DOHH2 (cell line): ENCODE measurements at regions not wholly inside any gene's neighbourhood (a gene's known extent, or its start where the extent isn't known, plus 50 kb on each side); places are given as distances from the start of the nearest gene placed in this dataset.
"Not testable (repeated sequence)": the region's sequence is repeated elsewhere in the genome, so short reads cannot be mapped to it uniquely, and the experiment has no call there.

Source experiments
- H3F3A ChIP-seq: fragments of 200-600 bp; sonication (generic), shearing (Covaris generic); 2 replicates; pipeline ENCODE4 v1.6.0; 2016; ENCODE audit warnings: antibody characterized with exemption, mild to moderate bottlenecking; ENCODE audit not compliant: control insufficient read depth, insufficient read depth
- H3K27ac ChIP-seq: fragments of 200-600 bp; sonication (generic); 2 replicates; pipeline ENCODE4 v1.5.1; 2014; ENCODE audit warnings: low read depth, mild to moderate bottlenecking, low read length, moderate library complexity
- H3K27me3 ChIP-seq: fragments of 200-600 bp; sonication (generic); 2 replicates; pipeline ENCODE4 v1.6.1; 2014; ENCODE audit warnings: mild to moderate bottlenecking, low read length, mixed read lengths; ENCODE audit not compliant: control insufficient read depth
- H3K36me3 ChIP-seq: fragments of 200-600 bp; sonication (generic); 2 replicates; pipeline ENCODE4 v1.6.1; 2014; ENCODE audit warnings: mild to moderate bottlenecking, low read length, moderate library complexity, mixed read lengths; ENCODE audit not compliant: control insufficient read depth
- H3K4me1 ChIP-seq: fragments of 200-600 bp; sonication (generic); 2 replicates; pipeline ENCODE4 v1.6.1; 2014; ENCODE audit warnings: mild to moderate bottlenecking, low read length, mixed read lengths; ENCODE audit not compliant: control insufficient read depth
- H3K4me2 ChIP-seq: fragments of 200-600 bp; sonication (generic); 2 replicates; pipeline ENCODE4 v1.6.0; 2014; ENCODE audit warnings: mild to moderate bottlenecking, low read length, moderate library complexity
- H3K4me3 ChIP-seq: fragments of 200-600 bp; sonication (generic); 2 replicates; pipeline ENCODE4 v1.5.1; 2014; ENCODE audit warnings: mild to moderate bottlenecking, low read length, mixed read lengths
- H3K79me2 ChIP-seq: fragments of 200-600 bp; sonication (generic); 2 replicates; pipeline ENCODE4 v1.6.1; 2014; ENCODE audit warnings: mild to moderate bottlenecking, low read length, mixed read lengths; ENCODE audit not compliant: control insufficient read depth
- H3K9me2 ChIP-seq: fragments of 200-600 bp; sonication (generic); replicated peaks from 2 replicates; pipeline ENCODE4 v1.6.1; 2014; ENCODE audit warnings: mild to moderate bottlenecking, low read length, mixed read lengths; ENCODE audit not compliant: control insufficient read depth
- H3K9me3 ChIP-seq: fragments of 200-600 bp; sonication (generic); 2 replicates; pipeline ENCODE4 v1.6.1; 2014; ENCODE audit warnings: antibody characterized with exemption, low read length, mixed read lengths; ENCODE audit not compliant: control insufficient read depth, insufficient read depth
- H4K20me1 ChIP-seq: fragments of 200-600 bp; sonication (generic); 2 replicates; pipeline ENCODE4 v1.6.0; 2014; ENCODE audit warnings: low read depth, mild to moderate bottlenecking, antibody characterized with exemption, low read length, moderate library complexity; ENCODE audit not compliant: control insufficient read depth, insufficient read depth
- CTCF ChIP-seq: fragments of 200-600 bp; sonication (generic); IDR thresholded peaks from one replicate; pipeline ENCODE4 v1.5.1; 2014; ENCODE audit warnings: antibody characterized with exemption, mild to moderate bottlenecking, low read depth, low read length; ENCODE audit not compliant: poor library complexity, severe bottlenecking
- EZH2phosphoT487 ChIP-seq: fragments of 200-600 bp; sonication (generic); IDR thresholded peaks from 2 replicates; pipeline ENCODE4 v1.6.1; 2017; ENCODE audit warnings: borderline replicate concordance, mild to moderate bottlenecking, antibody characterized with exemption, low read length, moderate library complexity, mixed read lengths

- H3F3A ChIP-seq: no peaks in the 10 kb centered on the region
- H3K27me3 ChIP-seq: no peaks in the 10 kb centered on the region
- no peak for TF ChIP-seq EZH2phosphoT487
- H3K9me3 ChIP-seq: no peaks in the 10 kb centered on the region
- H3K36me3 ChIP-seq: no peaks in the 10 kb centered on the region
- H3K79me2 ChIP-seq: no peaks in the 10 kb centered on the region
- no peak overlapping the region for H3K4me3 ChIP-seq
- H3K4me2 ChIP-seq: no peak overlapping the region
- H3K27ac ChIP-seq: no peak overlapping the region
- H4K20me1 ChIP-seq: no peaks in the 10 kb centered on the region
- no peaks in the 10 kb centered on the region for H3K9me2 ChIP-seq
- H3K4me1 ChIP-seq: no peaks in the 10 kb centered on the region
Measured at GRCh38 chr12:68536885-68537485, 73.7 kb upstream of the RAP1B start.

GRCh38 chr12:68537571-68537970 is 73.1 kb upstream of the RAP1B start:
- Histone ChIP-seq H3K9me3 (no peaks in the 10 kb centered on the region), H3K9me2 (no peaks in the 10 kb centered on the region), H3K79me2 (no peaks in the 10 kb centered on the region), H4K20me1 (no peaks in the 10 kb centered on the region), H3K4me1 (no peaks in the 10 kb centered on the region), H3K36me3 (no peaks in the 10 kb centered on the region), H3K27me3 (no peaks in the 10 kb centered on the region), H3F3A (no peaks in the 10 kb centered on the region), H3K4me3 (no peak overlapping the region), H3K4me2 (no peak overlapping the region), H3K27ac (no peak overlapping the region)
- TF ChIP-seq EZH2phosphoT487 (no peak), CTCF (no peak)

GRCh38 chr12:68538726-68539614 is 71.7 kb upstream of the RAP1B start:
- H3K79me2 ChIP-seq: no peaks in the 10 kb centered on the region
- TF ChIP-seq EZH2phosphoT487 (no peak), CTCF (no peak)
- no peaks in the 10 kb centered on the region for H3K36me3 ChIP-seq
- H3K4me2 ChIP-seq: no peak overlapping the region
- H3K27ac ChIP-seq: no peak overlapping the region
- H4K20me1 ChIP-seq: no peaks in the 10 kb centered on the region
- no peaks in the 10 kb centered on the region for H3K9me2 ChIP-seq
- H3F3A ChIP-seq: no peaks in the 10 kb centered on the region
- H3K4me1 ChIP-seq: no peaks in the 10 kb centered on the region
- H3K27me3 ChIP-seq: no peaks in the 10 kb centered on the region
- H3K9me3 ChIP-seq: no peaks in the 10 kb centered on the region
- no peak overlapping the region for H3K4me3 ChIP-seq

- H3K4me3 ChIP-seq: no peak overlapping the region
- no peaks in the 10 kb centered on the region for H4K20me1 ChIP-seq
- H3K27ac ChIP-seq: no peak overlapping the region
- H3K4me1 ChIP-seq: no peaks in the 10 kb centered on the region
- TF ChIP-seq CTCF (no peak), EZH2phosphoT487 (no peak)
- no peak overlapping the region for H3K4me2 ChIP-seq
- H3K79me2 ChIP-seq: no peaks in the 10 kb centered on the region
- no peaks in the 10 kb centered on the region for H3K9me3 ChIP-seq
- H3K27me3 ChIP-seq: no peaks in the 10 kb centered on the region
- no peaks in the 10 kb centered on the region for H3F3A ChIP-seq
- H3K36me3 ChIP-seq: no peaks in the 10 kb centered on the region
- no peaks in the 10 kb centered on the region for H3K9me2 ChIP-seq
Measured at GRCh38 chr12:68539615-68539952, 71.1 kb upstream of the RAP1B start.

- not testable (repeated sequence) for H3K27ac ChIP-seq, H3K9me3 ChIP-seq, H3K9me2 ChIP-seq, H3K4me2 ChIP-seq, H3K4me1 ChIP-seq, H3K4me3 ChIP-seq, H4K20me1 ChIP-seq, H3K27me3 ChIP-seq, H3K36me3 ChIP-seq, H3K79me2 ChIP-seq, H3F3A ChIP-seq
Measured at GRCh38 chr12:68540768-68541167, 69.9 kb upstream of the RAP1B start.
